ENCODE measurements at regions not wholly inside any gene's neighbourhood (a gene's known extent, or its start where the extent isn't known, plus 50 kb on each side); places are given as distances from the start of the nearest gene placed in this dataset.
A peak's percentile ranks its signal among the peaks of the same experiment; 100 is the strongest.

DNA sequence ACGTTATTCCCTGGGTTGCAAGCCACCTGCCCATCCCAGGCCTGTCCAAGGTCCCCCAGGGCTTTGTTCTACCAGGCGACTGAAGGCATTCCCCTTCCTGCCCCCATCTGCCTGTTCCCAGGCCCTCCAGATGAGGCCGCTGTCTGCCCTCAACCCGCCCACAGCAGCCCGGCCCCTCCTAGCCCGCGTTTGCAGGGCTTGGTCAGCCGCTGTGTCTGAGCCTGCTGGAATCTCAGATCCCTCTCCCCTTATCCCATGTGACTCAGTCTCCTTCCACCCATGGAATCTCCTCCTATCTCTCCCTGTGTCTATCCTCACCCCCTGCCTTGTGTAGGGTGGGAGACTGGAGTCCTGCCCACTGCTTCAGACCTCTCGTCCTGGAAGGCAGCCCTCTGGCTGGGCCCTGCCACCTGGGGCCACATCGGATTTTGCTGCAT lies 186.0 kb upstream of the TNRC6C start:
- TF ChIP-seq, protein P1, sequence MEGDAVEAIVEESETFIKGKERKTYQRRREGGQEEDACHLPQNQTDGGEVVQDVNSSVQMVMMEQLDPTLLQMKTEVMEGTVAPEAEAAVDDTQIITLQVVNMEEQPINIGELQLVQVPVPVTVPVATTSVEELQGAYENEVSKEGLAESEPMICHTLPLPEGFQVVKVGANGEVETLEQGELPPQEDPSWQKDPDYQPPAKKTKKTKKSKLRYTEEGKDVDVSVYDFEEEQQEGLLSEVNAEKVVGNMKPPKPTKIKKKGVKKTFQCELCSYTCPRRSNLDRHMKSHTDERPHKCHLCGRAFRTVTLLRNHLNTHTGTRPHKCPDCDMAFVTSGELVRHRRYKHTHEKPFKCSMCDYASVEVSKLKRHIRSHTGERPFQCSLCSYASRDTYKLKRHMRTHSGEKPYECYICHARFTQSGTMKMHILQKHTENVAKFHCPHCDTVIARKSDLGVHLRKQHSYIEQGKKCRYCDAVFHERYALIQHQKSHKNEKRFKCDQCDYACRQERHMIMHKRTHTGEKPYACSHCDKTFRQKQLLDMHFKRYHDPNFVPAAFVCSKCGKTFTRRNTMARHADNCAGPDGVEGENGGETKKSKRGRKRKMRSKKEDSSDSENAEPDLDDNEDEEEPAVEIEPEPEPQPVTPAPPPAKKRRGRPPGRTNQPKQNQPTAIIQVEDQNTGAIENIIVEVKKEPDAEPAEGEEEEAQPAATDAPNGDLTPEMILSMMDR (IDR thresholded peaks at IDR 0.05) = peak in 1 of 3 experiments; percentile 31
- TF ChIP-seq POLR2A (IDR thresholded peaks at IDR 0.05) = no peak

Measured in vagina (tissue), 2 donors.